ENCODE measurements at regions not wholly inside any gene's neighbourhood (a gene's known extent, or its start where the extent isn't known, plus 50 kb on each side); places are given as distances from the start of the nearest gene placed in this dataset.

GRCh38 chr14:104387022-104388010 is 192.2 kb upstream of the C14orf180 start (continued):
- TF ChIP-seq RARB (CRISPR knock-in tag; IDR thresholded peaks at IDR 0.05) (no peak), BHLHE40 (IDR thresholded peaks at IDR 0.05; ENCODE audit: low read depth, low read length) (no peak)

GRCh38 chr14:104388011-104388521 is 191.5 kb upstream of the C14orf180 start:
- no peak overlapping the region for H3K4me2 ChIP-seq
- no peaks in the 10 kb centered on the region for H3K4me1 ChIP-seq
- ATAC-seq (no peak), DNase-seq (ENCODE audit: low read depth in 1 of 2, low spot score in 1 of 2) (no peak), FAIRE-seq (no peak)
- H3K9me3 ChIP-seq = no peaks in the 10 kb centered on the region
- WGBS (ENCODE audit: missing lambda C conversion rate) = 61% methylated on average over 27 of the region's 28 CpGs
- POLR2A ChIA-PET = no interaction called here
- H3K4me3 ChIP-seq = no peak overlapping the region
- H3K27ac ChIP-seq = no peak overlapping the region
- CTCF ChIA-PET = no interaction called here
- no peak for TF ChIP-seq NPAS2 (CRISPR knock-in tag; IDR thresholded peaks at IDR 0.05; ENCODE audit: borderline replicate concordance)
- TF ChIP-seq NFE2L2 (conservative IDR thresholded peaks at IDR 0.05; ENCODE audit: low read length) = no peak
- TF ChIP-seq CTCF (IDR thresholded peaks at IDR 0.05) = no peak
- no peak for TF ChIP-seq MYC (IDR thresholded peaks at IDR 0.05; ENCODE audit: borderline replicate concordance, low read length)
- no peak for TF ChIP-seq JUN (IDR thresholded peaks at IDR 0.05)
- TF ChIP-seq SMC3 (IDR thresholded peaks at IDR 0.05) = no peak
- no peak for TF ChIP-seq FOSB (CRISPR knock-in tag; IDR thresholded peaks at IDR 0.05)
- TF ChIP-seq BHLHE40 (IDR thresholded peaks at IDR 0.05; ENCODE audit: low read depth, low read length) = no peak
- no peak for TF ChIP-seq CHD4 (IDR thresholded peaks at IDR 0.05; ENCODE audit: borderline replicate concordance)
- no peak for TF ChIP-seq EHMT2 (IDR thresholded peaks at IDR 0.05; ENCODE audit: low read depth)
- TF ChIP-seq ATOH8 (CRISPR knock-in tag; IDR thresholded peaks at IDR 0.05; ENCODE audit: low read depth) = no peak
- TF ChIP-seq ZC3H11A (IDR thresholded peaks at IDR 0.05) = no peak
- TF ChIP-seq ELK1 (IDR thresholded peaks at IDR 0.05; ENCODE audit: low read depth, low read length) = no peak

- Histone ChIP-seq H3K4me3 (no peak overlapping the region), H3K9me3 (no peaks in the 10 kb centered on the region), H3K27ac (no peak overlapping the region), H3K4me2 (no peak overlapping the region), H3K4me1 (no peaks in the 10 kb centered on the region)
- WGBS (ENCODE audit: missing lambda C conversion rate) = 61% methylated on average over 12 of the region's 28 CpGs
- no peak for TF ChIP-seq CHD2 (IDR thresholded peaks at IDR 0.05; ENCODE audit: low read length, partially characterized antibody)
- TF ChIP-seq HMGXB4 (CRISPR knock-in tag; IDR thresholded peaks at IDR 0.05; ENCODE audit: borderline replicate concordance) = no peak
- no peak for TF ChIP-seq HOXA7 (CRISPR knock-in tag; IDR thresholded peaks at IDR 0.05)
- DNase-seq (ENCODE audit: low read depth in 1 of 2, low spot score in 1 of 2) (no peak), ATAC-seq (no peak), FAIRE-seq (no peak)
- ChIA-PET CTCF (no interaction called here), POLR2A (no interaction called here)
These were observed 190.8 kb upstream of the C14orf180 start for GRCh38 chr14:104388541-104389325.

Measured in A549 (cell line).